ENCODE measurements at regions not wholly inside any gene's neighbourhood (a gene's known extent, or its start where the extent isn't known, plus 50 kb on each side); places are given as distances from the start of the nearest gene placed in this dataset.
"Not testable (repeated sequence)": the region's sequence is repeated elsewhere in the genome, so short reads cannot be mapped to it uniquely, and the experiment has no call there.

- not testable (repeated sequence) for TF ChIP-seq RAD21 (CRISPR knock-in tag; conservative IDR thresholded peaks at IDR 0.05 in 1 of 2, IDR thresholded peaks at IDR 0.05 in 1 of 2); BRCA1 (IDR thresholded peaks at IDR 0.05); BRCA1 (CRISPR knock-in tag; IDR thresholded peaks at IDR 0.05); POLR2A (conservative IDR thresholded peaks at IDR 0.05); CHD1 (IDR thresholded peaks at IDR 0.05; ENCODE audit: low read length); STAT5B (CRISPR knock-in tag; IDR thresholded peaks at IDR 0.05); MEF2D (tag; conservative IDR thresholded peaks at IDR 0.05; ENCODE audit: low read depth)
- TF ChIP-seq, protein P1, sequence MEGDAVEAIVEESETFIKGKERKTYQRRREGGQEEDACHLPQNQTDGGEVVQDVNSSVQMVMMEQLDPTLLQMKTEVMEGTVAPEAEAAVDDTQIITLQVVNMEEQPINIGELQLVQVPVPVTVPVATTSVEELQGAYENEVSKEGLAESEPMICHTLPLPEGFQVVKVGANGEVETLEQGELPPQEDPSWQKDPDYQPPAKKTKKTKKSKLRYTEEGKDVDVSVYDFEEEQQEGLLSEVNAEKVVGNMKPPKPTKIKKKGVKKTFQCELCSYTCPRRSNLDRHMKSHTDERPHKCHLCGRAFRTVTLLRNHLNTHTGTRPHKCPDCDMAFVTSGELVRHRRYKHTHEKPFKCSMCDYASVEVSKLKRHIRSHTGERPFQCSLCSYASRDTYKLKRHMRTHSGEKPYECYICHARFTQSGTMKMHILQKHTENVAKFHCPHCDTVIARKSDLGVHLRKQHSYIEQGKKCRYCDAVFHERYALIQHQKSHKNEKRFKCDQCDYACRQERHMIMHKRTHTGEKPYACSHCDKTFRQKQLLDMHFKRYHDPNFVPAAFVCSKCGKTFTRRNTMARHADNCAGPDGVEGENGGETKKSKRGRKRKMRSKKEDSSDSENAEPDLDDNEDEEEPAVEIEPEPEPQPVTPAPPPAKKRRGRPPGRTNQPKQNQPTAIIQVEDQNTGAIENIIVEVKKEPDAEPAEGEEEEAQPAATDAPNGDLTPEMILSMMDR (IDR thresholded peaks at IDR 0.05 in 2 of 3, conservative IDR thresholded peaks at IDR 0.05 in 1 of 3; ENCODE audit: insufficient read depth in 2 of 3, low read depth in 1 of 3, low read length in 3 of 3) = not testable (repeated sequence)
Observed at GRCh38 chr7:91754280-91754679, 126.2 kb downstream of the MTERF1 start.
